Fibroblast of villous mesenchyme (primary cell): ENCODE measurements at regions not wholly inside any gene's neighbourhood (a gene's known extent, or its start where the extent isn't known, plus 50 kb on each side); places are given as distances from the start of the nearest gene placed in this dataset.

ENCODE experiments used
- DNase-seq: peaks from one replicate; pipeline ENCODE4 v3.0.0-alpha.2; 2010; ENCODE audit warnings: low read depth
- H3K4me3 ChIP-seq: 2 replicates; pipeline ENCODE4 v1.5.1; 2011; ENCODE audit warnings: low read depth, mild to moderate bottlenecking, low read length
- TF ChIP-seq, protein P1 (sequence below): IDR thresholded peaks from 2 replicates; pipeline ENCODE4 v1.5.1; 2012; ENCODE audit warnings: low read depth, mild to moderate bottlenecking, low read length; ENCODE audit not compliant: insufficient read depth

DNA sequence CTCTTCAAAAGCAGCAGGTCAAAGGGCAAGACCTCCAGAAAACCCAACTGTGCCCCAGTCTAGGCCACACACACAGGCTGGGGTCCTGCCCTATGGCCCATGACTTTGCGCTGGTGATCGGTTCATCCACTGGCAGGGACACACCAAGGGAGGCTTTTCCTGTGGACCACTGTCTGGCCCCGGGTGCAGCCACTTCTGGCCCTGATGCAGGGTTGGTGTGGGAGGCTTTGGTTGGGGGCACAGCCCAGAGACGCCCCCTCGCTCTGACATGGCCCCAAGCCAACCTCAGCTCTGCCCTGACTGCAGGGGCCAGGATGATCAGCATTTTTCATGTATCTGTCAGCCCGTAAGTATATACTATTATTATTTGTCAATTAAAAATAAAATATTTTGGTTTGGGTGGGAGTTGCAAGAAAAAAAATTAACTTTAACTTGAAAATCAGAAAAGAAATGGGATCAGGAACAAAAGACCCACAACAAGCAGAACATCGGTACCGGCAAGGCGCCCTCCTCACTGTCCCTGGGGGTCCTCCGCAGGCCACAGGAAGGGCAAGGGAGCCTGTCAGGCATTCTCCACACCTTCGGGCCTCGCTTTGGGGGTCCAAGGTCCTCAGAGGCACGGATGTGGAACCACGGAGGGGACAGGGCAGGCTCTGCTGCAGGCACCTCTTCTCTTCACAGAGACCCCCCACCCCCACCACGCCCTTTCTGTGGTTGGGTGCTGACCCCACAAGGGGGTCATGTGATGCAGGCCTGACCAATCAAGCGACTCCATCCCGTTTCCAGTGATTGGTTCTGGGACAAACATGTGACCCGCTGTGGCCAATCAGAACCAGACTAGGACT is 181.5 kb upstream of the SFSWAP start:
- no peak for DNase-seq
- TF ChIP-seq, protein P1, sequence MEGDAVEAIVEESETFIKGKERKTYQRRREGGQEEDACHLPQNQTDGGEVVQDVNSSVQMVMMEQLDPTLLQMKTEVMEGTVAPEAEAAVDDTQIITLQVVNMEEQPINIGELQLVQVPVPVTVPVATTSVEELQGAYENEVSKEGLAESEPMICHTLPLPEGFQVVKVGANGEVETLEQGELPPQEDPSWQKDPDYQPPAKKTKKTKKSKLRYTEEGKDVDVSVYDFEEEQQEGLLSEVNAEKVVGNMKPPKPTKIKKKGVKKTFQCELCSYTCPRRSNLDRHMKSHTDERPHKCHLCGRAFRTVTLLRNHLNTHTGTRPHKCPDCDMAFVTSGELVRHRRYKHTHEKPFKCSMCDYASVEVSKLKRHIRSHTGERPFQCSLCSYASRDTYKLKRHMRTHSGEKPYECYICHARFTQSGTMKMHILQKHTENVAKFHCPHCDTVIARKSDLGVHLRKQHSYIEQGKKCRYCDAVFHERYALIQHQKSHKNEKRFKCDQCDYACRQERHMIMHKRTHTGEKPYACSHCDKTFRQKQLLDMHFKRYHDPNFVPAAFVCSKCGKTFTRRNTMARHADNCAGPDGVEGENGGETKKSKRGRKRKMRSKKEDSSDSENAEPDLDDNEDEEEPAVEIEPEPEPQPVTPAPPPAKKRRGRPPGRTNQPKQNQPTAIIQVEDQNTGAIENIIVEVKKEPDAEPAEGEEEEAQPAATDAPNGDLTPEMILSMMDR, result no peak
- no peak overlapping the region for H3K4me3 ChIP-seq

DNA sequence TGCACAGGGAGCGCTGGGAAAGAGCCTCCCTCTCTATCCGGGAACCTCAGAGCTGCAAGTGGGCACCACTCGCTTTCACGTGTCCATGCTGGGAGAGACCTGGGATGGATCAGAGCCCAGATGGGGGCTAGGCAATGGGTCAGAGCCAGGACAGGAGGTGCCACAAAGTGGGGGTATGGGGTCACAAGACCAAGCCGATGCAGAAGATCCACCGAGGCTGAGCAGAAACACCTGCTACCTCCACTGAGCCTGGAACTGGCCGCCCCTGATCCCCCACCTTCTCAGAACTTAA is 180.9 kb upstream of the SFSWAP start:
- TF ChIP-seq, protein P1, result no peak
- DNase-seq, result no peak
- H3K4me3 ChIP-seq, result no peak overlapping the region

DNA sequence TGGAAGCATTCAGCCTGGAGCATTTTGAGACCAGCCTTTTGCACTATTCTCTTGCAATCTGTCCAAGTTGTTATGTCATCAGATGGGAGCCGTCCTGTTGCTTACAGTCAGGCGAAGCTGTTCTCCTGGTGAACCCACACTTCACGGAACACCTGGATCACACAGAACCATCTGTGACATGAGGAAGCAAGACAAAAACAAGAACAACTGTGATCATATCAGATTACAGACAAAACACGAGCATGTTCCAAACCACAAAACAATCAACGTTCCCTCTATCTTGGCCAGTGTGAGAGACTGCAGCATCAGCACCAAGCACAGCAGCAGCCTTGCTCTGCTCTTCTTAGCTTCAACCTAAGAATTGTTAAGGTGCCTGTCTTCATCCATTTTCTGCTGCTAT is 180.5 kb upstream of the SFSWAP start:
- TF ChIP-seq, protein P1, result no peak
- no peak for DNase-seq
- no peak overlapping the region for H3K4me3 ChIP-seq

DNA sequence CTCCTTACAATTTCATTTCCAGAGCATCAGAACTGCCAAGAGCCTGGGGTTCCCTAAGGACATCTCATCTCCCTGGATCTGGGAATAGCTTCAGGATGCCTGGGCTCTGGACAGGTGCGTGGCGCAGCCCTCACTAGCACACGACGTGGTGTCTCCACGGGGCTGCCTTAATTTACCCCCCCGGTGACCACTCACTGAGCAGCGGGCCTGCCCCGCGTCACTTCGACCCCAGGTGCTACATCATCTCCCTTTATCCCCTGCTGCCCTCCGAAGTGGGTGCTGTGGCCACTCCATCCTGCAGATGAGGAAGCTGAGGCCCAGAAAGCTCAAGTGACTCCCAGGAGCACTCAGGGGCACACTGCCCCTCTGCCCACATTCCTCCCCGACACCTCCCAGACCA is 177.8 kb upstream of the SFSWAP start:
- DNase-seq, result no peak
- TF ChIP-seq, protein P1, result no peak
- no peak overlapping the region for H3K4me3 ChIP-seq

DNA sequence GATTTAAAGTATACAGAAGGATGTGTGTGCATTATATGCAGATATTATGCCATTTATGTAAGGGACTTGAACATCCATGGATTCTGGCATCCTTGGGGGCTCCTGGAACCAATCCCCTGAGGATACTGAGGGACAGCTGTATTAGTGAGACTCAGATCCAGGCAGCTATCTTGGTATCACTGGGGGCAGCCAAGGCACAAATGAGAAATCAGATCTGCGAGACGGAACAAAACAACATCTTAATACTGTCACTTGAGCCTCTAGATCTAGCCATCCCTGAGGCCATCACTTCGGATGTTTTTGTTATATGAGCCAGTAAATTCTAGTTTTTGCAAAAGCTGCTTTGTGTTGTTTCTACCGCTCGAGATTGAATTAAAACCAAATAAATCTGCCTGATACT is 175.1 kb upstream of the SFSWAP start:
- no peak for DNase-seq
- TF ChIP-seq, protein P1, result no peak
- H3K4me3 ChIP-seq, result no peak overlapping the region

DNA sequence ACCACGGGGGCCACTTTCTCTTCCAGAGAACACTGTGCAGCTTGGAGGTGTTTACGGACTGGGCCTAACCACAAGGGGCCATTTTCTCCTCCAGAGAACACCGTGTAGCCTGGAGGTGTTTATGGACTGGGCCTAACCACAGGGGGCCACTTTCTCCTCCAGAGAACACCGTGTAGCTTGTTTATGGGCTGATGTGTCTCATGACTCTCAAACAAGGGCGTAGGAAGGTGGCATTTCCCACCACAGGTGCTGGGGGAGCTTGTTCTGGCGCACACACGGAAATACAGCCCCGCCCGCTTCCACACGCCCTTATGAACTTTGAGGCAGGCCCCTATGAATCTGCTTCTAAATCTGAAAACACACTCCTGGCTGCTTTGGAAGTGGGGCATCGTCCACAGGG is 174.6 kb upstream of the SFSWAP start:
- DNase-seq, result no peak
- TF ChIP-seq, protein P1, result no peak
- no peak overlapping the region for H3K4me3 ChIP-seq

DNA sequence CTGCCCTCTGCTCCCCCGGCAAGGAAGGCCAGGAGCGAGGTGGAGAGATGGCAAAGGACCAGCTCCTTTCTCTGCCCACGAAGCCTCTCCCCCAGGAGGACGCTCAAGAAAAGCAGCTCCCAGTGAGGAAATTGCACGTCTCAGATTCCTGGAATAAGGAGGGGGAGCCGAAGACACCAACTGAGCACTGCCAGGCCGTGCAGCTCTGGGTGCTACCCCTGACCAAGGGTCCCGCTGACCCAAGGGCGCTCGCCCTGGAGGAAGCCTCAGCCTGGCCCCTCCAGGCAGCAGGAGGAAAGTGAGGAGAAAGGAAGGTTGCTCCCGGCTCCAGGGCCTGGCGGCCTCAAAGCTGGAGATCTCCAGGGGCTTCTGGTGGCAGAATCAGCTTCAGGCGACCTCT is 174.1 kb upstream of the SFSWAP start:
- no peak overlapping the region for H3K4me3 ChIP-seq
- no peak for DNase-seq
- TF ChIP-seq, protein P1, result no peak
